GM23248 (cell line): ENCODE measurements at regions not wholly inside any gene's neighbourhood (a gene's known extent, or its start where the extent isn't known, plus 50 kb on each side); places are given as distances from the start of the nearest gene placed in this dataset.

ENCODE experiments used
- EZH2 ChIP-seq: fragments of 200-600 bp; sonication (generic); IDR thresholded peaks from 2 replicates; pipeline ENCODE4 v1.6.1; 2018; ENCODE audit warnings: antibody characterized with exemption, mild to moderate bottlenecking; ENCODE audit not compliant: insufficient read depth, poor library complexity, severe bottlenecking
- EZH2phosphoT487 ChIP-seq: fragments of 200-600 bp; sonication (generic); IDR thresholded peaks from 2 replicates; pipeline ENCODE4 v1.6.1; 2018; ENCODE audit warnings: antibody characterized with exemption, moderate library complexity, mild to moderate bottlenecking, low read depth; ENCODE audit not compliant: insufficient read depth

- TF ChIP-seq EZH2 = no peak
- no peak for TF ChIP-seq EZH2phosphoT487
These were observed 582.3 kb downstream of the KCNH5 start for GRCh38 chr14:62462988-62463387.
